ENCODE measurements at regions not wholly inside any gene's neighbourhood (a gene's known extent, or its start where the extent isn't known, plus 50 kb on each side); places are given as distances from the start of the nearest gene placed in this dataset.

GRCh38 chr18:10336749-10337350 is 117.6 kb upstream of the APCDD1 start:
- Histone ChIP-seq H3K4me1 (ENCODE audit: control insufficient read depth in 5 of 5, insufficient read depth in 5 of 5, low read length in 5 of 5) (no peaks in the 10 kb centered on the region), H3K27me3 (ENCODE audit: control insufficient read depth in 3 of 3, insufficient read depth in 3 of 3, low read length in 2 of 3) (no peaks in the 10 kb centered on the region), H3K9ac (ENCODE audit: insufficient read depth in 1 of 2, low read length in 2 of 2) (no peak overlapping the region), H3K4me3 (no peak overlapping the region), H3K9me3 (ENCODE audit: control insufficient read depth in 4 of 4, insufficient read depth in 3 of 4, low read length in 3 of 4) (no peaks in the 10 kb centered on the region), H3K27ac (ENCODE audit: low read depth in 1 of 2, low read length in 1 of 2) (peak overlapping the region in 1 of 2 donors; percentile 8), H3K36me3 (ENCODE audit: control insufficient read depth in 4 of 4, insufficient read depth in 4 of 4, low read length in 4 of 4) (no peaks in the 10 kb centered on the region)
- no peak for TF ChIP-seq CTCF (IDR thresholded peaks at IDR 0.05; ENCODE audit: control extremely low read depth, extremely low read depth)
- WGBS, 2 donors = 74 to 84% methylated on average over 14 of the region's 14 CpGs
- ATAC-seq (ENCODE audit: insufficient read depth, low FRiP score) (peak; percentile 73), DNase-seq (peak in 1 of 3 donors; percentile 27)

DNA sequence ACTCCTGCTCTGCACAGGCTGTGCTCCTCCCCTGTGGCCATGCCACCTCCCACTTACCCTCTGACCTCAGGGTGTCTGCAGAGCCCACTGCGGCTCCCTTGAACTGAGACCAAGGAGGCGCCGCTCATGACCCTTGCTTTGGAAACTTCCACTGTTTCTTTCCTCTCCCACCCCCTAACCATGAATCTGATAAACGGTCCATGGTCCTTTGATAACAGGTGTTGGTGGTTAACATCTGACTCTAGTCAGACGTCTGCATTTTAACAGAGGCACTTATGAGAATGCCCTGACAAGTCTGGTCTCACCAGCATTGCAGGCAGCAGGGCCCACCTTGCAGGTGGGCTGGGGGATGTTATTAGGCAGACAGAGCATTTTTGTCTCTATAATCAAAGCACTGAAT is 113.6 kb upstream of the APCDD1 start:
- Histone ChIP-seq H3K4me3 (no peak overlapping the region), H3K27me3 (ENCODE audit: control insufficient read depth in 3 of 3, insufficient read depth in 3 of 3, low read length in 2 of 3) (no peaks in the 10 kb centered on the region), H3K9me3 (ENCODE audit: control insufficient read depth in 4 of 4, insufficient read depth in 3 of 4, low read length in 3 of 4) (no peaks in the 10 kb centered on the region), H3K27ac (ENCODE audit: low read depth in 1 of 2, low read length in 1 of 2) (no peak overlapping the region), H3K4me1 (ENCODE audit: control insufficient read depth in 5 of 5, insufficient read depth in 5 of 5, low read length in 5 of 5) (no peaks in the 10 kb centered on the region), H3K36me3 (ENCODE audit: control insufficient read depth in 4 of 4, insufficient read depth in 4 of 4, low read length in 4 of 4) (no peaks in the 10 kb centered on the region), H3K9ac (ENCODE audit: insufficient read depth in 1 of 2, low read length in 2 of 2) (no peak overlapping the region)
- TF ChIP-seq CTCF (IDR thresholded peaks at IDR 0.05; ENCODE audit: control extremely low read depth, extremely low read depth) = no peak
- WGBS, 2 donors = 83 to 86% methylated on average over 5 of the region's 5 CpGs
- ATAC-seq (ENCODE audit: insufficient read depth, low FRiP score) (no peak), DNase-seq (no peak)

DNA sequence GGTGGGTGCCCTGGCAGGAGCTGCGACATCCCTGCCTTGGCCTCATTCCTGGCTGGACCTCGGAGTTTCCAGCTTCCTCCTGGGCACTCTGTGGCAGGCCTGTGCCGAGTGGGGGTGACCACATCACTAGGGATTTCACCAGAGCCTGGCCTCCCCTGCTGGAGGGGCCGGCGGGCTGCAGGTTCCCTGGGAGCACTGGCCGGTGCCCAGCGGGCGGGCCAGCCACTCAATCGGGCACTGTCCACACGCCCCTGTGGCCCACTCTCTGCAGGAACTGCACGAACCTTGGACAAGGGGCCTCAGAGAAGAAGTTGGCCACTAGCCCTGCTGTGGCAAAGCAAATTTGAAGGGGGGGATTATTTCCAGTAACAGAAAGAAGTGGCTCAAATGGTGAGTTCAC is 110.7 kb upstream of the APCDD1 start:
- WGBS, 2 donors = 84 to 85% methylated on average over 11 of the region's 11 CpGs
- Histone ChIP-seq H3K9me3 (ENCODE audit: control insufficient read depth in 4 of 4, insufficient read depth in 3 of 4, low read length in 3 of 4) (no peaks in the 10 kb centered on the region), H3K9ac (ENCODE audit: insufficient read depth in 1 of 2, low read length in 2 of 2) (no peak overlapping the region), H3K36me3 (ENCODE audit: control insufficient read depth in 4 of 4, insufficient read depth in 4 of 4, low read length in 4 of 4) (no peaks in the 10 kb centered on the region), H3K27ac (ENCODE audit: low read depth in 1 of 2, low read length in 1 of 2) (no peak overlapping the region), H3K4me1 (ENCODE audit: control insufficient read depth in 5 of 5, insufficient read depth in 5 of 5, low read length in 5 of 5) (peaks cover 0 to 23% (median 0%) of the 10 kb centered on the region in 5 donors), H3K27me3 (ENCODE audit: control insufficient read depth in 3 of 3, insufficient read depth in 3 of 3, low read length in 2 of 3) (no peaks in the 10 kb centered on the region), H3K4me3 (no peak overlapping the region)
- DNase-seq (no peak), ATAC-seq (ENCODE audit: insufficient read depth, low FRiP score) (no peak)
- TF ChIP-seq CTCF (IDR thresholded peaks at IDR 0.05; ENCODE audit: control extremely low read depth, extremely low read depth) = no peak
